ENCODE measurements at regions not wholly inside any gene's neighbourhood (a gene's known extent, or its start where the extent isn't known, plus 50 kb on each side); places are given as distances from the start of the nearest gene placed in this dataset.

DNA sequence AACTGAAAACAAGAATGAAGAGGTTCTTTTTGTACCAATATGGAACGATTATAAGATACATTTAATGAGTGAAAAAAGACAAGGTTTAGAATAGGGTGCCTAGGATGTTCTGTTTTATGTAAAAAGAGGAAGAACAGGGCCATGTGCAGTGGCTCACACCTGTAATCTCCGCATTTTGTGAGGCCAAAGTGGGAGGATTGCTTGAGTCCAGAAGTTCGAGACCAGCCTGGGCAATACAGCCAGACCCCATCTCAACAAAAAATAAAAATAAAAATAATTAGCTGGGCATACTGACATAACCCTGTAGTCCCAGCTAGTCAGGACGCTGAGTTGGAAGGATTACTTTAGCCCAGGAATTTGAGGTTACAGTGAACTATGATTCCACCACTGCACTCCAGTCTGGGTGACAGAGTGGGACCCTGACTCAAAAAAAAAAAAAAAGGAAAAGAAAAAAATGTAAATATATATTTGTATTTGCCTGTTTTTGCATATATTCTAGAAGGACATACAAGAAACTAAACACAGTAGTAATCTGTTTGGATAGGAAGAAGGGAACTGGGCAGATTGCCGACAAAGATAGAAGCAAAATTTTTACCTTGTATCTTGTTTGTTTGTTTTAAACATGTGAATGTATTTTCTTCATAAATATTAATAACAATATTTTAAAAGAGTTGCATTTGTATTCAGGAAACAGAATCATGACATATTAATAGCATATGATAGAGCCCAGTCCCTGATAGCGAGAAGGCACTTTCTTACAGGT, 174.3 kb downstream of the SOX2 start:
- TF ChIP-seq CTCF (IDR thresholded peaks at IDR 0.05; ENCODE audit: control extremely low read depth, extremely low read depth, low read depth, missing control alignments): no peak
- CTCF ChIA-PET: interaction anchor here (0.9 to 1.8 kb wide), 3 partner anchors 8 to 26 kb away, joined by 3 to 5 read pairs (median 4); no protein-coding TSS in a partner anchor
- no peak for DNase-seq (ENCODE audit: extremely low spot score)
- POLR2A ChIA-PET: no interaction called here

GRCh38 chr3:181886676-181887075, 175.0 kb downstream of the SOX2 start:
- DNase-seq (ENCODE audit: extremely low spot score): no peak
- no peak for TF ChIP-seq CTCF (IDR thresholded peaks at IDR 0.05; ENCODE audit: control extremely low read depth, extremely low read depth, low read depth, missing control alignments)

DNA sequence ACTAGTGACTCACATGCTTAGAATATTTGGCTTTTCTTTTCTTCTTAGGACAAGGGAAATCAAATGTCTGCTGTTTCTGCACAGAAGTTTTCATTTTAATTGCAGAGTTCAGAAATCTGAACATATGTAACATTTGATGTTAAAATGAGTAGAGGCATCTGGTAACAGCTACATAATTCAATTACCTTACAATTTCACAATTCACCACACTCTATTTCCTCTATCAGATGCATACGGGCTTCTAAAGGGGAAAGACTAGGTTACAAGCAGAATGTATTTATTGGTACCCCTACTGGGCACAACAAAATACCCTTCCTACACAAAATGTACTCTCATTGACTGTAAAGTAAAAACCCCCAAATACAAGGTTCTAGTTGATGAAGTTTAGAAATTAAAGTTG, 176.0 kb downstream of the SOX2 start:
- DNase-seq (ENCODE audit: extremely low spot score): no peak
- POLR2A ChIA-PET: no interaction called here
- TF ChIP-seq CTCF (IDR thresholded peaks at IDR 0.05; ENCODE audit: control extremely low read depth, extremely low read depth, low read depth, missing control alignments): no peak
- CTCF ChIA-PET: no interaction called here

More at GRCh38 chr3:181886676-181887075, 175.0 kb downstream of the SOX2 start:
- POLR2A ChIA-PET: interaction anchor here (0.5 kb wide), 1 partner anchor 11 kb away, joined by 3 read pairs; no protein-coding TSS in a partner anchor
- CTCF ChIA-PET: interaction anchor here (0.9 kb wide), 1 partner anchor 27 kb away, joined by 3 read pairs; no protein-coding TSS in a partner anchor

- POLR2A ChIA-PET: no interaction called here
These were observed 176.5 kb downstream of the SOX2 start for GRCh38 chr3:181888234-181888633.

DNA sequence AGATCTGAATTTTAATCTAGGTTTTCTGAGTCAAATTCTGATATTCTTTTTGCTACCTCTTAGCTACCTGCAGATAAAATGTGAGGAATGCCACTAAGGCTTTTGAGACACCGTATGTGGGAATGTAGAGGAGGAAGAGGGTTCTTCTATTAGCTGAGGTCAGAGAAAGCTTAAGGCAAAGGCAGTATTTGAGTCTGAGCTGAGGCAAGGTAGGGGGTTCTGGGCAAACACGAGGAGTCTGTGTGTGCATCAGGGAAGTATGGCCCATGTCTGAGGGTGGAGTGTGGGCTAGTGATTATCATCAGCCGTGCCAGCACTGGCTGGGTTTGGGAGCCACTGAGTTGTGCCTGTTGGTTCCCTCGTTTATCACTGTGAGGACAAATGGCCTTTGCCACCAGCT, 181.1 kb downstream of the SOX2 start:
- no peak for DNase-seq (ENCODE audit: extremely low spot score)
- no peak for TF ChIP-seq CTCF (IDR thresholded peaks at IDR 0.05; ENCODE audit: control extremely low read depth, extremely low read depth, low read depth, missing control alignments)
- ChIA-PET CTCF (no interaction called here), POLR2A (no interaction called here)

More at GRCh38 chr3:181888234-181888633, 176.5 kb downstream of the SOX2 start:
- no peak for TF ChIP-seq CTCF (IDR thresholded peaks at IDR 0.05; ENCODE audit: control extremely low read depth, extremely low read depth, low read depth, missing control alignments)
- CTCF ChIA-PET: no interaction called here
- DNase-seq (ENCODE audit: extremely low spot score): no peak

DNA sequence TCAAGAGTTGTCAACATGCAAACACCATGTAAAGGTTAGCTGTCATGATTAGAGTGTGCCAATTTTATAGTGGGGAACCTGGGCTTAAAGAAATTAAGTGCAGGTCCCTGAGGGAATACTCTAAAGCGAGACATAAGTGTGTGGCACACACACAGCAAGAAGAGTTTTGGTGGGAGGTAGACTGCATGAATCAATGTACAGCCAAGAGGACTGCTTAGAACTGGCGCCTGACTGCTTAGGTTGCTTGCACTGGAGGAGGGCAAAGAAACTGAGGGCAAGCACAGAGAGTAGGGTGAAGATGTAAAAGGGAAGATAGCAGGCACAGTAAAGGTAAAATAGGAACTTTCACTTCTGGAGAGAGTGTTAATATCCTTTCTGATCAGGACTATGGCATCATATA, 184.9 kb downstream of the SOX2 start:
- ChIA-PET CTCF (no interaction called here), POLR2A (no interaction called here)
- TF ChIP-seq CTCF (IDR thresholded peaks at IDR 0.05; ENCODE audit: control extremely low read depth, extremely low read depth, low read depth, missing control alignments): no peak
- DNase-seq (ENCODE audit: extremely low spot score): no peak
